Activated T-cell treated with anti-CD3 and anti-CD28 coated beads, Interleukin-2, amount 50 U/mL, for 72 hours (primary cell): ENCODE measurements at regions not wholly inside any gene's neighbourhood (a gene's known extent, or its start where the extent isn't known, plus 50 kb on each side); places are given as distances from the start of the nearest gene placed in this dataset.

ENCODE experiments used
- ATAC-seq, 2 donors: fragments of 150-1000 bp; cut with Tn5 transposase; replicated peaks in 1 of 2; 2 replicates each; pipeline ENCODE4 v1.10.0; 2021; ENCODE audit warnings: moderate library complexity in 2 of 2, mild to moderate bottlenecking in 1 of 2
- DNase-seq, 2 donors: peaks; one replicate each; pipeline ENCODE4 v3.0.0; 2021 to 2022; ENCODE audit warnings: mixed read lengths in 1 of 2
- H3K27ac Mint-ChIP-seq: one replicate; pipeline ENCODE4 v1.8.0; 2022; ENCODE audit warnings: mild to moderate bottlenecking, moderate library complexity, mixed read lengths
- H3K27me3 Mint-ChIP-seq: one replicate; pipeline ENCODE4 v1.8.0; 2022; ENCODE audit warnings: low read depth, mixed read lengths
- H3K36me3 Mint-ChIP-seq, 2 donors: one replicate each; pipeline ENCODE4 v1.8.0; 2022; ENCODE audit warnings: mixed read lengths in 2 of 2, mild to moderate bottlenecking in 1 of 2; ENCODE audit not compliant: insufficient read depth in 2 of 2
- H3K4me1 Mint-ChIP-seq: one replicate; pipeline ENCODE4 v1.8.0; 2022; ENCODE audit warnings: low read depth, mixed read lengths
- H3K4me3 Mint-ChIP-seq, 2 donors: one replicate each; pipeline ENCODE4 v1.8.0; 2022; ENCODE audit warnings: mild to moderate bottlenecking in 2 of 2, mixed read lengths in 2 of 2, moderate library complexity in 2 of 2
- H3K9me3 Mint-ChIP-seq, 2 donors: one replicate each; pipeline ENCODE4 v1.8.0; 2022; ENCODE audit warnings: mixed read lengths in 2 of 2

- DNase-seq (no peak), ATAC-seq (no peak)
- Mint-ChIP-seq H3K27ac (no peak overlapping the region), H3K36me3 (no peaks in the 10 kb centered on the region), H3K4me1 (no peaks in the 10 kb centered on the region), H3K9me3 (peaks cover 3 to 5% of the 10 kb centered on the region in 2 donors), H3K27me3 (no peaks in the 10 kb centered on the region), H3K4me3 (no peak overlapping the region)
Measured at GRCh38 chr6:84508334-84508733, 256.1 kb downstream of the TBX18 start.

- H3K4me3 Mint-ChIP-seq, result no peak overlapping the region
- DNase-seq (no peak), ATAC-seq (no peak)
- H3K27me3 Mint-ChIP-seq, result no peaks in the 10 kb centered on the region
- H3K27ac Mint-ChIP-seq, result no peak overlapping the region
- H3K9me3 Mint-ChIP-seq, result peaks cover 11 to 12% of the 10 kb centered on the region in 2 donors
- H3K36me3 Mint-ChIP-seq, result peaks cover 0 to 2% of the 10 kb centered on the region in 2 donors
- no peaks in the 10 kb centered on the region for H3K4me1 Mint-ChIP-seq
Measured at GRCh38 chr6:84504025-84504424, 260.4 kb downstream of the TBX18 start.

- Mint-ChIP-seq H3K27ac (no peak overlapping the region), H3K9me3 (peaks cover 7% of the 10 kb centered on the region in 2 donors), H3K4me1 (no peaks in the 10 kb centered on the region), H3K36me3 (peaks cover 0 to 2% of the 10 kb centered on the region in 2 donors), H3K27me3 (no peaks in the 10 kb centered on the region), H3K4me3 (no peak overlapping the region)
- ATAC-seq (no peak), DNase-seq (no peak)
Measured at GRCh38 chr6:84501315-84501714, 263.1 kb downstream of the TBX18 start.

GRCh38 chr6:84500726-84501125, 263.7 kb downstream of the TBX18 start:
- Mint-ChIP-seq H3K4me3 (no peak overlapping the region), H3K27ac (no peak overlapping the region), H3K9me3 (peaks cover 7% of the 10 kb centered on the region in 2 donors), H3K4me1 (no peaks in the 10 kb centered on the region), H3K36me3 (peaks cover 0 to 2% of the 10 kb centered on the region in 2 donors), H3K27me3 (no peaks in the 10 kb centered on the region)
- no peak for ATAC-seq
- DNase-seq, result no peak

GRCh38 chr6:84498905-84499304, 265.5 kb downstream of the TBX18 start:
- Mint-ChIP-seq H3K4me1 (no peaks in the 10 kb centered on the region), H3K4me3 (no peak overlapping the region), H3K27ac (no peak overlapping the region)

GRCh38 chr6:84492241-84493165, 265.1 kb upstream of the CEP162 start:
- Mint-ChIP-seq H3K4me3 (no peak overlapping the region), H3K9me3 (peaks cover 4% of the 10 kb centered on the region in 2 donors), H3K36me3 (no peaks in the 10 kb centered on the region), H3K27ac (no peak overlapping the region), H3K4me1 (no peaks in the 10 kb centered on the region), H3K27me3 (no peaks in the 10 kb centered on the region)
- DNase-seq (no peak), ATAC-seq (no peak)

More at GRCh38 chr6:84498905-84499304, 265.5 kb downstream of the TBX18 start:
- ATAC-seq, result no peak
- H3K27me3 Mint-ChIP-seq, result no peaks in the 10 kb centered on the region
- H3K9me3 Mint-ChIP-seq, result peaks cover 7% of the 10 kb centered on the region in 2 donors
- peaks cover 0 to 2% of the 10 kb centered on the region in 2 donors for H3K36me3 Mint-ChIP-seq
- no peak for DNase-seq

- H3K4me1 Mint-ChIP-seq, result no peaks in the 10 kb centered on the region
- no peak overlapping the region for H3K4me3 Mint-ChIP-seq
- H3K27me3 Mint-ChIP-seq, result no peaks in the 10 kb centered on the region
- H3K36me3 Mint-ChIP-seq, result no peaks in the 10 kb centered on the region
- ATAC-seq (no peak), DNase-seq (no peak)
- H3K9me3 Mint-ChIP-seq, result peaks cover 4% of the 10 kb centered on the region in 2 donors
- H3K27ac Mint-ChIP-seq, result no peak overlapping the region
Measured at GRCh38 chr6:84489598-84489997, 262.2 kb upstream of the CEP162 start.

- DNase-seq (no peak), ATAC-seq (no peak)
- Mint-ChIP-seq H3K4me3 (no peak overlapping the region), H3K9me3 (peaks cover 8 to 11% of the 10 kb centered on the region in 2 donors), H3K36me3 (no peaks in the 10 kb centered on the region), H3K27ac (no peak overlapping the region), H3K4me1 (no peaks in the 10 kb centered on the region), H3K27me3 (no peaks in the 10 kb centered on the region)
Measured at GRCh38 chr6:84486526-84486925, 259.1 kb upstream of the CEP162 start.

- Mint-ChIP-seq H3K36me3 (no peaks in the 10 kb centered on the region), H3K4me3 (no peak overlapping the region), H3K9me3 (peaks cover 2 to 5% of the 10 kb centered on the region in 2 donors), H3K4me1 (no peaks in the 10 kb centered on the region), H3K27ac (no peak overlapping the region), H3K27me3 (no peaks in the 10 kb centered on the region)
- ATAC-seq (no peak), DNase-seq (no peak)
Measured at GRCh38 chr6:84469144-84469543, 241.7 kb upstream of the CEP162 start.

GRCh38 chr6:84467296-84467695, 239.9 kb upstream of the CEP162 start:
- DNase-seq (no peak), ATAC-seq (no peak)
- no peak overlapping the region for H3K27ac Mint-ChIP-seq
- no peak overlapping the region for H3K4me3 Mint-ChIP-seq
- no peaks in the 10 kb centered on the region for H3K4me1 Mint-ChIP-seq
- no peaks in the 10 kb centered on the region for H3K36me3 Mint-ChIP-seq
- H3K9me3 Mint-ChIP-seq, result peaks cover 0 to 2% of the 10 kb centered on the region in 2 donors
- no peaks in the 10 kb centered on the region for H3K27me3 Mint-ChIP-seq

- H3K36me3 Mint-ChIP-seq, result no peaks in the 10 kb centered on the region
Measured at GRCh38 chr6:84466511-84466910, 239.1 kb upstream of the CEP162 start.

GRCh38 chr6:84464471-84464870, 237.0 kb upstream of the CEP162 start:
- H3K9me3 Mint-ChIP-seq, result no peaks in the 10 kb centered on the region
- no peaks in the 10 kb centered on the region for H3K36me3 Mint-ChIP-seq
- no peak overlapping the region for H3K4me3 Mint-ChIP-seq
- no peak overlapping the region for H3K27ac Mint-ChIP-seq
- no peak for DNase-seq
- H3K4me1 Mint-ChIP-seq, result no peaks in the 10 kb centered on the region
- no peaks in the 10 kb centered on the region for H3K27me3 Mint-ChIP-seq
- ATAC-seq, result no peak

More at GRCh38 chr6:84466511-84466910, 239.1 kb upstream of the CEP162 start:
- no peak for ATAC-seq
- no peaks in the 10 kb centered on the region for H3K27me3 Mint-ChIP-seq
- no peaks in the 10 kb centered on the region for H3K4me1 Mint-ChIP-seq
- no peak overlapping the region for H3K27ac Mint-ChIP-seq
- DNase-seq, result no peak
- H3K4me3 Mint-ChIP-seq, result no peak overlapping the region
- H3K9me3 Mint-ChIP-seq, result peaks cover 0 to under 1% of the 10 kb centered on the region in 2 donors

- Mint-ChIP-seq H3K27me3 (no peaks in the 10 kb centered on the region), H3K4me3 (no peak overlapping the region), H3K4me1 (no peaks in the 10 kb centered on the region), H3K27ac (no peak overlapping the region), H3K9me3 (peaks cover 0 to 2% of the 10 kb centered on the region in 2 donors), H3K36me3 (no peaks in the 10 kb centered on the region)
- DNase-seq (no peak), ATAC-seq (no peak)
Measured at GRCh38 chr6:84462698-84463097, 235.3 kb upstream of the CEP162 start.

- Mint-ChIP-seq H3K4me1 (no peaks in the 10 kb centered on the region), H3K27ac (no peak overlapping the region), H3K36me3 (no peaks in the 10 kb centered on the region), H3K4me3 (no peak overlapping the region), H3K9me3 (peaks cover 0 to 2% of the 10 kb centered on the region in 2 donors), H3K27me3 (no peaks in the 10 kb centered on the region)
- ATAC-seq (no peak), DNase-seq (no peak)
Measured at GRCh38 chr6:84461461-84461860, 234.0 kb upstream of the CEP162 start.
